Activated B cell treated with CpG ODN at 0.5 μM for 24 hours (primary cell): ENCODE measurements at regions not wholly inside any gene's neighbourhood (a gene's known extent, or its start where the extent isn't known, plus 50 kb on each side); places are given as distances from the start of the nearest gene placed in this dataset.

Source experiments
- ATAC-seq: fragments of 200-7000 bp; cut with Tn5 transposase; one replicate; pipeline ENCODE4 v1.10.0; 2021; ENCODE audit warnings: low read depth, mild to moderate bottlenecking, moderate library complexity
- CTCF ChIA-PET: fragments of 350-600 bp; sonication (Branson Sonifier 250); formaldehyde crosslinking; loops from one replicate; lab custom pipeline; 2021; ENCODE audit warnings: antibody characterized with exemption; lab: Charles Lee
- POLR2A ChIA-PET: fragments of 350-600 bp; sonication (Branson Sonifier 250); formaldehyde crosslinking; loops from one replicate; lab custom pipeline; 2021; ENCODE audit warnings: antibody characterized with exemption; lab: Charles Lee
- DNase-seq: peaks from one replicate; pipeline ENCODE4 v3.0.0; 2022
- H3K27ac Mint-ChIP-seq: one replicate; pipeline ENCODE4 v1.8.0; 2020; ENCODE audit warnings: mixed read lengths
- H3K27me3 Mint-ChIP-seq: one replicate; pipeline ENCODE4 v1.8.0; 2021; ENCODE audit warnings: mixed read lengths
- H3K36me3 Mint-ChIP-seq: one replicate; pipeline ENCODE4 v1.8.0; 2021; ENCODE audit warnings: low read depth, mixed read lengths
- H3K4me1 Mint-ChIP-seq: one replicate; pipeline ENCODE4 v1.8.0; 2021; ENCODE audit warnings: mixed read lengths
- H3K4me3 Mint-ChIP-seq: one replicate; pipeline ENCODE4 v1.8.0; 2020; ENCODE audit warnings: mild to moderate bottlenecking, mixed read lengths
- H3K9me3 Mint-ChIP-seq: one replicate; pipeline ENCODE4 v1.8.0; 2020; ENCODE audit warnings: mixed read lengths
- intact Hi-C: fragments of 100-400 bp; cut with micrococcal nuclease; formaldehyde crosslinking; loops from one replicate; pipeline ENCODE4 v1.15.1; 2024
- TF ChIP-seq, protein P1 (sequence below): fragments of 200-600 bp; IDR thresholded peaks from one replicate; pipeline ENCODE4 v1.8.0; 2022; ENCODE audit warnings: antibody characterized with exemption, mild to moderate bottlenecking

DNA sequence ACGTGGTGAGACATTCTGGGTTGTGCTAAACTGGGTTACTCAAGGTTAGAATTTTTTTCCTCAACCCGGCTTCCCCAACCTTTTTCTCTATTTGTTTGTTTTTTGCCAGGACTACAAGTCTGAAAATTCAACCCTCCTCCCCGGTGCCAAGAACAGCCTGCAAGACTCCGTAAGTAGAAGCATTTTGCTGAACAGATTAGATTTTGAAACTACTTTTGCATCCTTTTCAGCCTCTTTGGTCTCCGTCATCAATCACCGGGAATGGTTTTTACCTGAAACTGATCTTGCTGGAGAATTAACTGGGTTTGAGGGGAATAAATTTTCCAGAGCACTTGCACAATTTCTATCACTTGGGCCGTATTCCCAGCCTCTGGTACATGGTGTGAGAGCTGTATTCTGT is 501.2 kb upstream of the EEF2KMT start:
- no peaks in the 10 kb centered on the region for H3K36me3 Mint-ChIP-seq
- TF ChIP-seq, protein P1, sequence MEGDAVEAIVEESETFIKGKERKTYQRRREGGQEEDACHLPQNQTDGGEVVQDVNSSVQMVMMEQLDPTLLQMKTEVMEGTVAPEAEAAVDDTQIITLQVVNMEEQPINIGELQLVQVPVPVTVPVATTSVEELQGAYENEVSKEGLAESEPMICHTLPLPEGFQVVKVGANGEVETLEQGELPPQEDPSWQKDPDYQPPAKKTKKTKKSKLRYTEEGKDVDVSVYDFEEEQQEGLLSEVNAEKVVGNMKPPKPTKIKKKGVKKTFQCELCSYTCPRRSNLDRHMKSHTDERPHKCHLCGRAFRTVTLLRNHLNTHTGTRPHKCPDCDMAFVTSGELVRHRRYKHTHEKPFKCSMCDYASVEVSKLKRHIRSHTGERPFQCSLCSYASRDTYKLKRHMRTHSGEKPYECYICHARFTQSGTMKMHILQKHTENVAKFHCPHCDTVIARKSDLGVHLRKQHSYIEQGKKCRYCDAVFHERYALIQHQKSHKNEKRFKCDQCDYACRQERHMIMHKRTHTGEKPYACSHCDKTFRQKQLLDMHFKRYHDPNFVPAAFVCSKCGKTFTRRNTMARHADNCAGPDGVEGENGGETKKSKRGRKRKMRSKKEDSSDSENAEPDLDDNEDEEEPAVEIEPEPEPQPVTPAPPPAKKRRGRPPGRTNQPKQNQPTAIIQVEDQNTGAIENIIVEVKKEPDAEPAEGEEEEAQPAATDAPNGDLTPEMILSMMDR = no peak
- intact Hi-C loops = no loop called here
- no peak overlapping the region for H3K27ac Mint-ChIP-seq
- CTCF ChIA-PET = no interaction called here
- ATAC-seq = no peak
- H3K4me1 Mint-ChIP-seq = no peaks in the 10 kb centered on the region
- no peaks in the 10 kb centered on the region for H3K27me3 Mint-ChIP-seq
- peaks cover 4% of the 10 kb centered on the region for H3K9me3 Mint-ChIP-seq
- no peak for DNase-seq
- no peak overlapping the region for H3K4me3 Mint-ChIP-seq
- POLR2A ChIA-PET = no interaction called here

DNA sequence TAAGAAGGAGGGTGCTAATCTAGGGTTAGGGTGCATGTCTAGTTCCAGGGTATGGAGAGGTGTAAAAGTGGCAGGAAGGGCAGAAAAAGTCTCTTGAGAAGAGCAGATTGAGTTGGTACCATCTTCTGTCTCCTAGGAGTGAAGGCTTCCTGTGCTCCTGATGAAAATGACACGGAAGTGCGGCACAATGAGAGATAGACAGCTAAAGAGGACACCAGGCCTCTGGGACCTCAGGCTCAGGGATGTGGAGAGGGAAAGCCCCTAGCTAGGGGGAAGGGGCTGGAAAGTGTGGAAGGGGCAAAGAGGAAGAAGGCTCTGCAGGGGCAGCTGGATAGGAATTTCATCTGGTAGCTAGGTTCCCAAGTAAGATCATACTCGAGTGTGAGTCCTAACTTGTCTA is 498.3 kb upstream of the EEF2KMT start:
- H3K4me3 Mint-ChIP-seq = no peak overlapping the region
- ChIA-PET POLR2A (no interaction called here), CTCF (no interaction called here)
- ATAC-seq (no peak), DNase-seq (no peak)
- H3K36me3 Mint-ChIP-seq = no peaks in the 10 kb centered on the region
- intact Hi-C loops = no loop called here
- no peak overlapping the region for H3K27ac Mint-ChIP-seq
- H3K4me1 Mint-ChIP-seq = no peaks in the 10 kb centered on the region
- H3K9me3 Mint-ChIP-seq = peaks cover 5% of the 10 kb centered on the region
- H3K27me3 Mint-ChIP-seq = no peaks in the 10 kb centered on the region
- TF ChIP-seq, protein P1 = no peak

DNA sequence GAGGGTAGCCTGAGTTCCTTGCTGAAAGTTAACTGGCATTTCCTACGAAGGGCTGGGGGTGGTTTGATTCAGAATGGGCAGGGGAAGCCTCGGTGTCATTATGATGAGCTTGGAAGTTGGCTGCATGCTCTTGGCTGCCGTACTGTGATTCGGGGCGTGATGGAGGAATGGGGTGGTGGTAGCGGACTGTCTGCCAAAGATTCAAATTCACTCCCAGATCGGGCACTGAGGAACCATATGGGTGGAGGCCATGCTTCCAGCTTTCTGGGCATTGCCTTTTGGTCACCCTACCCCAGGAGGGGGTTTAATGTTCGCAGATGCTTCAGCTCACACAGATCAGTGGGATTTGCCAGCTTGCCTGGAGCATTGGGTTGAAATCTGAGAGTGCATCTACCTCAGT is 492.8 kb upstream of the EEF2KMT start:
- H3K4me3 Mint-ChIP-seq = no peak overlapping the region
- H3K27me3 Mint-ChIP-seq = no peaks in the 10 kb centered on the region
- H3K4me1 Mint-ChIP-seq = no peaks in the 10 kb centered on the region
- TF ChIP-seq, protein P1 = no peak
- intact Hi-C loops = no loop called here
- H3K9me3 Mint-ChIP-seq = peaks cover 5% of the 10 kb centered on the region
- CTCF ChIA-PET = no interaction called here
- H3K27ac Mint-ChIP-seq = no peak overlapping the region
- POLR2A ChIA-PET = no interaction called here
- DNase-seq = no peak
- no peak for ATAC-seq
- H3K36me3 Mint-ChIP-seq = no peaks in the 10 kb centered on the region

DNA sequence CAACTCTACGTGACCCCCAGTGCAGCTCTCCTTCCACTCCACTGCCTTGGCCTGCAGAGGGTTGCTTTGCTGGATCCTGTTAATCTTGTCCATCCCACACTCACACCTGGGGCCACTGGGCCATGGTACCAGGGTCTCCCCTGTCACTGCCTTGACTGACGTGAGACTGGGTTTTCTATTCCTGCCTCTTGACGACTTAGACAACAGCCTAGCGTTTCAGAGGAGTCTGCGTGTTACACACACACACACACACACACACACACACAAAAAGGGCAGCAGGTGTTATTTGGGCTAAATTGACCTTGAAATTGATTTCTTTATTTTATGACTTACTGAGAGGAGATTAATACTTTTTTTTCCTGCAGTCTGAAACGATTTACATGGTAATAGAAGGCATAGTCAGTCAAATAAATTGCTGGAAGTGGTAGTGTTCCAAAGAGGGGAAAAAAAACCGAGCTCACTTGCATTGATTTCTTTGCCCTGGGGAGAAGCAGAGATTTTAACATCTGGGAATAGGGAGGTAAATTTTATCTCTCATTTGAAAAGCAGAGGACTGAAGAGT is 492.3 kb upstream of the EEF2KMT start:
- ChIA-PET POLR2A (no interaction called here), CTCF (no interaction called here)
- Mint-ChIP-seq H3K9me3 (peaks cover 5% of the 10 kb centered on the region), H3K27me3 (no peaks in the 10 kb centered on the region), H3K36me3 (no peaks in the 10 kb centered on the region), H3K4me3 (no peak overlapping the region), H3K4me1 (no peaks in the 10 kb centered on the region), H3K27ac (no peak overlapping the region)
- no peak for DNase-seq
- TF ChIP-seq, protein P1 = no peak
- intact Hi-C loops = no loop called here
- no peak for ATAC-seq

DNA sequence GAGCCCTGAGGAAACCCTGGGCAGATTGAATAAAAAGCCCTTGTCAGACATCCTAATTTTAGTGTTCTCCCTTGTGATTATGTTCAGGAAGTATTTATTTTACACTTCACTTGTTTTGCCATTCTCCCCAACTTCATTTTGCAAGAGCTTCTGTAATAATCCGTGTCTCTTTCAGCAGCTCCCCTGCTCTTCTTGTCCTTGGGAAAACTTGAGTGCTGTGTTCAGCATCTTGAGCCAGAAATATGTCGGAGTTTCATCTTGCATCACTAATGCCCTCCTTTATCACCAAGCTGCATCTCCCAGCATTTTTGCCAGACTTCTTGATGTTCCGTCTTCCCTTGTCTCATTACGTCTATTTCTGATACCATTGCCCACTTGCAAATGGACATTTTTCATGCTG is 486.5 kb upstream of the EEF2KMT start:
- DNase-seq = no peak
- Mint-ChIP-seq H3K9me3 (no peaks in the 10 kb centered on the region), H3K4me3 (no peak overlapping the region), H3K27me3 (no peaks in the 10 kb centered on the region), H3K27ac (no peak overlapping the region), H3K4me1 (no peaks in the 10 kb centered on the region), H3K36me3 (no peaks in the 10 kb centered on the region)
- intact Hi-C loops = no loop called here
- TF ChIP-seq, protein P1 = no peak
- ATAC-seq = no peak
- ChIA-PET CTCF (no interaction called here), POLR2A (no interaction called here)
